ENCODE measurements at regions not wholly inside any gene's neighbourhood (a gene's known extent, or its start where the extent isn't known, plus 50 kb on each side); places are given as distances from the start of the nearest gene placed in this dataset.
"Not testable (repeated sequence)": the region's sequence is repeated elsewhere in the genome, so short reads cannot be mapped to it uniquely, and the experiment has no call there.

DNA sequence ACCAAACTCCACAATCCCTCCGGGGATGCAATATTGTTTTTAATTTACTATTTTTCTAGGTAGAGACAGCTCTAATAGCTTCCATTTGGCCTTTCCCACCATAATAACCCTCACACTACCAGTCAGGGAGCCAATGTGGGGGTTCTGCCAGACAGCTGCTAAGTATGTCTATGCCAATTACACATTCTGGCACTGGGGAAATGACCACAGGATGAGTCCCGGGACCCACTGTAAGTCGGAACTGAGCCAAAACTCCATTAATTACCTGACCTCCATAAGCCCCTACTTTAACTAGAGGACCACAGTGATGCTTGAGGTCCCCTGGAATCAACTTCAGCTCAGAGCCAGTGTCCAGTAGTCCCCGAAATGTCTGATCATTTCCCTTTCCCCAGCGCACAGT is 95.2 kb upstream of the USP25 start:
- not testable (repeated sequence) for DNase-seq (ENCODE audit: insufficient read length, low spot score); FAIRE-seq

GRCh38 chr21:15638856-15639549 is 90.8 kb upstream of the USP25 start:
- DNase-seq (ENCODE audit: insufficient read length, low spot score) (no peak), FAIRE-seq (no peak)

GRCh38 chr21:15640113-15640512 is 89.7 kb upstream of the USP25 start:
- FAIRE-seq; DNase-seq (ENCODE audit: insufficient read length, low spot score): not testable (repeated sequence)

DNA sequence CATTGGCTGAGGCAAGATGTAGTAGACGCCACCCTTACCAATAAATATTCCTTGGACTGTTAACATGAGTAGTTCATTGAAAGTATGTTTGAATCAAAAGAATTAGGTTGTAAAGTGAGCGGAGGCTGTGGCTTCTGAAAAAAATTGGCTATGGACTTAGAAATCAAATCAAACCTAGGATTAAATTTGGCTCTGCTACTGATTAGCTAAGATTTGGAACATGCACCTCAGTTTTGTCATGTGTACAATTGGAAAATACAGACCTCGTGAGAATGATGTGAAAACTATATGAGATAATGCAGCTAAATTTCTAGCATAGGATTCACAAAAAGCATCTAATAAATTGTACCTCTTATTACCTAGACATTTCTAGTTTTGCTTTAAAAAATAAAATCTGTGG is 85.3 kb upstream of the USP25 start:
- no peak for DNase-seq (ENCODE audit: insufficient read length, low spot score)
- FAIRE-seq: no peak

- DNase-seq (ENCODE audit: insufficient read length, low spot score) (no peak), FAIRE-seq (no peak)
Measured at GRCh38 chr21:15645830-15646229, 84.0 kb upstream of the USP25 start.

- DNase-seq (ENCODE audit: insufficient read length, low spot score) (no peak), FAIRE-seq (no peak)
Measured at GRCh38 chr21:15650735-15651134, 79.0 kb upstream of the USP25 start.

- no peak for DNase-seq (ENCODE audit: insufficient read length, low spot score)
- no peak for FAIRE-seq
Measured at GRCh38 chr21:15651172-15651571, 78.6 kb upstream of the USP25 start.

DNA sequence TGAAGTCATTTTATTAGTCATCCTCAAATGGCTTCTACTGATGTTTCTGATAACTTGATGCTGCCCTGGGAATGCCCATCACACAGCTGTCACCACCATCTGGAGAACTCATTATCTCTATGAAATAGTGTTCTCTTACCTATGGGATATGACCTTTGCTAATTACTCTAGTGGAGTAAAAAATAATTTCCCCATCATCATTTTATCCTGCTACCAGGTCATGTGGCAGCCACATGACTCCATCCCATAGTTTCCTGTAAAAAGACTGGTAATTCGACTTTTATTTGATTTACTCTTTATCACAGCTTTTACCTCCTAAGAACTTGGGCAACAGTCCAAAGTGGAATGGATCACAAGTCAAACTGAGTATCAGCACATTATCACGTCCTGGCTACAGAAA is 76.1 kb upstream of the USP25 start:
- DNase-seq (ENCODE audit: insufficient read length, low spot score) (no peak), FAIRE-seq (no peak)

GRCh38 chr21:15654171-15654570 is 75.6 kb upstream of the USP25 start:
- FAIRE-seq: no peak
- DNase-seq (ENCODE audit: insufficient read length, low spot score): no peak

DNA sequence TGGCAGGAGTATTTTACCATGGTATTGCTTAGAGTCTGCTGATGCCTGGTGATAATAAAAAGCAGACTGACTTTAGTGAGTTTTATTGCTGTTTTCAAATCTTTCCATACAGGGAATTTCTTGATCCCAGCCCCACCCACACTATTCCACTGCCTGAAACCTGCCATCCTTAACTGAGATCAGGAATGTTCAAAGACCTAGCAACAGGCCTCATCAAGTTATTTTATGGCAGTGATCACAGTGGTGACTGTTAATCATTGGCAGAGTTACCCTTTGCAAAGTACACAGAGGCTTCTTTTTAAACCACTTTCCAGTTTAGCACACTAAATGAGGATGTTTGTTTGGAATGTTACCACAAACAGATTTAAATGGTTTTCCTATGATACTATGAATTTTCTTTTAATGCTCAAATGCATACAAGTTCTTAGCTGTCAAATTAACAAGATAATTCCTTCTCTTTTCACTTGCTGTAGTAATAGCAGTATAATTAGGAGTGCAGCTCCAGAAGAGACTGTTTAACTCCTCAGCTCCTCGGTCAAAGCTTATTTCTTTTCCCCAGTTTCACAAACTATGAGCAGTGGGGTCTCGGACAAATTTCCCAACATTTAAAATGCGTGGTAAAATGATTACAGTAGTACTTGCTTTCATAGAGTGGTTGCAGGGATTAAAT is 69.9 kb upstream of the USP25 start:
- no peak for FAIRE-seq

DNA sequence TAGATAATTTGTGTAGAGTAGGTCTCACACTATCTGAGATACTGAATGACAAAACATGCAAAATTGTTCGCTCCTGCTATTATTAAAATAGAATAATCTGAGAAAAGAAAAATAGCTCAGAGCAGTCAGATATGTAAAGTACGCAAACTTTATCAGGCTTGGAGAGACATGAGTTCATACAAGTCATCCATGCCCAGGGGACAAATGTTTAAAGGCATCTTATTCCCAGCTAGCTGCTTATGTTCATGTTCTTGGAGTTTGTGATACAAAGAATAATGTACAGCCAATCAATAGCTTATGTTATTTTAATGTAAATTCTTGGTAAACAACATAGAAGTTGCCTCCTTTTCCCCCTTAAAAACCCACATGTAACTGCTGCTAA is 69.4 kb upstream of the USP25 start:
- DNase-seq (ENCODE audit: insufficient read length, low spot score): no peak
- FAIRE-seq: no peak

More for the DNA sequence above, 69.9 kb upstream of the USP25 start:
- DNase-seq (ENCODE audit: insufficient read length, low spot score): no peak

GRCh38 chr21:15667010-15667409 is 62.8 kb upstream of the USP25 start:
- no peak for FAIRE-seq
- DNase-seq (ENCODE audit: insufficient read length, low spot score): no peak

DNA sequence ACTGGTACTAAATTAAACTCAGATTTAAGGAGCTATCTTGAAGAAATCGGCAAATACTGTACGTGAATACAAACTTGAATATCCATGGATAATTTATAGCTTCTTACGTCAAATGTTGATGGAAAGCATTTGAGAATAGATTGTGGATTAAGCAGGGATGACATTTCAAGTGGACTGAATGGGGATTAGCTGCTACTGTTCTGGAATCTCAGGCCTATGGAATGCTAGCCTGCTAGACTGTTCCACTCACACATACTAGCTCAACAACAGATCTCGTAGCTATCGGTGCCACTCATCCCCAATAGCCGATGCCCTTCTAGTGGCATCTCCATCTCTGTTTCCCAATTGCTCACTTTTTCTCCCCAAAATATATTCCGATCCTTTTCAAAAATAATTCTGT is 62.0 kb upstream of the USP25 start:
- DNase-seq (ENCODE audit: insufficient read length, low spot score) (no peak), FAIRE-seq (no peak)

DNA sequence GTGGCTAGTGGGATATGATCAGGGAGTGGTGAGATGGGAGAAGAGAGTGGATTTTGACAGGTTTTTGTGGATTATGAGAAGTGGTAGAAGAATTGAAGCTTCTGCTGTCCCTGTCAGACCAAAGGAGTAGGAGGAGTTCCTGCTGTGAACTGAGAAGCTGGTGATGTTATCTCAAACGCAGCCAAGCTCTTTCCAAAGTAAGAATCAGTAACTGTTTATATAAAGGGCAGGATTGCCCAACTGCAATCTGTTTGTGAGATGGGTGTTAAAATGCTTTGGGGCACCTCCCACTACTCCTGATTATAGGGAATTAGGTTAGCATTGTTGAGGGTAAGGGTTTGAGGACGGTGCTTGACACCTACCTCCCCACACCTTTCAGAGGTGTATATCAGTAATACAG is 60.5 kb upstream of the USP25 start:
- DNase-seq (ENCODE audit: insufficient read length, low spot score) (no peak), FAIRE-seq (no peak)

- DNase-seq (ENCODE audit: insufficient read length, low spot score) (no peak), FAIRE-seq (no peak)
Measured at GRCh38 chr21:15671188-15671587, 58.6 kb upstream of the USP25 start.

DNA sequence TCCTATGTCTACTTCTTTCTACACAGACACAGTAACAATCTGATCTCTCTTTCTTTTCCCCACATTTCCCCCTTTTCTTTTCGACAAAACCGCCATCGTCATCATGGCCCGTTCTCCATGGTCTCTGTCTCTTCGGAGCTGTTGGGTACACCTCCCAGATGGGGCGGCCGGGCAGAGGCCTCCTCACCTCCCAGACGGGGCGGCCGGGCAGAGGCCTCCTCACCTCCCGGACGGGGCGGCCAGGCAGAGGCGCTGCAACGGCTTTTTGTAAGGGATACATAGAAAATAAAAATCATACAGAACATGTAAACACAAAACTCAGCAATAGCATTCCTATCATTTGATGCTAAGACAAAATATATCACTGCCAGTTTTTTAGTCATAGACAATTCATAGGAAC is 57.2 kb upstream of the USP25 start:
- not testable (repeated sequence) for DNase-seq (ENCODE audit: insufficient read length, low spot score); FAIRE-seq

GRCh38 chr21:15676935-15677334 is 52.8 kb upstream of the USP25 start:
- FAIRE-seq: no peak
- DNase-seq (ENCODE audit: insufficient read length, low spot score): no peak

DNA sequence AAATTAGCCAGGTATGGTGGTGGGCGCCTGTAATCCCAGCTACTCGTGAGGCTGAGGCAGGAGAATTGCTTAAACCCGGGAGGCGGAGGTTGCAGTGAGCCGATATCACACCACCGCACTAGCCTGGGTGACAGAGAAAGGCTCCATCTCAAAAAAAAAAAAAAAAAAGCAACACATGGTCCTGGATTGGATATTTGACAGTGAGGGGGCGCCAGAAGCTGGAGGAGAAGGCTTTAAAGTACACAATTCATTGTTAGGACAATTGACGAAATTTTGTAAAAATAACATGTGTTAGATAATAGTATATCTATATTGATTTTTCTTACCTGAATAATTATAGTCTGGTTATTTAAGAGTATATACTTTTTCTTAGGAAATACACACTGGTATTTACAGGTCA is 50.2 kb upstream of the USP25 start:
- DNase-seq (ENCODE audit: insufficient read length, low spot score) (no peak), FAIRE-seq (no peak)

All from GM19239 (cell line).